GM12878 (cell line): ENCODE measurements at regions not wholly inside any gene's neighbourhood (a gene's known extent, or its start where the extent isn't known, plus 50 kb on each side); places are given as distances from the start of the nearest gene placed in this dataset.

Source experiments
- ATAC-seq: fragments of 200-7000 bp; cut with Tn5 transposase; 3 replicates; pipeline ENCODE4 v1.9.1; 2020; ENCODE audit warnings: mild to moderate bottlenecking, moderate library complexity
- BruUV-seq: library from RNA; stranded (reverse); fragments of 400-500 nt; replicated peaks from 2 replicates; lab custom pipeline; 2021; lab: Mats Ljungman, UMichigan
- CTCF ChIA-PET: fragments of 300-600 bp; sonication (Branson Sonifier 250); formaldehyde crosslinking; extraction: SDS; loops from one replicate; lab custom pipeline; 2021; ENCODE audit warnings: inconsistent platforms; lab: Yijun Ruan, JAX
- POLR2A ChIA-PET: fragments of 350-600 bp; formaldehyde crosslinking; extraction: SDS; loops from one replicate; lab custom pipeline; 2021; ENCODE audit warnings: inconsistent platforms; lab: Charles Lee
- RAD21 ChIA-PET: fragments of 300-600 bp; sonication (Branson Sonifier 250); formaldehyde crosslinking; loops from one replicate; lab custom pipeline; 2023; ENCODE audit warnings: antibody characterized with exemption; ENCODE audit not compliant: unreplicated experiment; lab: Charles Lee
- SMC1A ChIA-PET: fragments of 300-600 bp; sonication (Branson Sonifier 250); formaldehyde crosslinking; loops from one replicate; lab custom pipeline; 2023; ENCODE audit not compliant: unreplicated experiment, uncharacterized antibody; lab: Charles Lee
- DNase-seq: peaks from one replicate; pipeline ENCODE4 v3.0.0-alpha.2; 2011; ENCODE audit warnings: low read depth, low spot score
- FAIRE-seq: peaks from 3 replicates; lab custom pipeline; 2011; peaks lifted over from hg19 to GRCh38; lab: Jason Lieb, UNC
- H2AFZ ChIP-seq: 2 replicates; pipeline ENCODE4 v1.6.0; 2011; ENCODE audit warnings: low read depth, low read length, control low read depth; ENCODE audit not compliant: control insufficient read depth
- H3K27ac ChIP-seq: 2 replicates; pipeline ENCODE4 v1.5.1; 2011; ENCODE audit warnings: control low read depth; ENCODE audit not compliant: control insufficient read depth, insufficient read depth
- H3K27me3 ChIP-seq, 2 experiments: replicated peaks in 1 of 2; 2 replicates each; pipeline versions ENCODE4 v1.6.0 to v1.6.1; 2011; ENCODE audit warnings: low read length in 1 of 2; ENCODE audit not compliant: control insufficient read depth in 2 of 2, insufficient read depth in 2 of 2
- H3K36me3 ChIP-seq, 2 experiments: 2 replicates each; pipeline ENCODE4 v1.5.1; 2011; ENCODE audit warnings: low read length in 1 of 2; ENCODE audit not compliant: control insufficient read depth in 2 of 2, insufficient read depth in 2 of 2
- H3K4me1 ChIP-seq: 2 replicates; pipeline ENCODE4 v1.6.1; 2011; ENCODE audit warnings: mild to moderate bottlenecking, low read length, moderate library complexity, mixed read lengths; ENCODE audit not compliant: control insufficient read depth, insufficient read depth
- H3K4me2 ChIP-seq: 2 replicates; pipeline ENCODE4 v1.6.0; 2011; ENCODE audit warnings: control low read depth; ENCODE audit not compliant: control insufficient read depth, insufficient read depth
- H3K4me3 ChIP-seq: fragments of 200-600 bp; sonication (generic); 2 replicates; pipeline ENCODE4 v1.5.1; 2016
- H3K79me2 ChIP-seq: 2 replicates; pipeline ENCODE4 v1.6.0; 2011; ENCODE audit warnings: low read length; ENCODE audit not compliant: control insufficient read depth, insufficient read depth
- H3K9ac ChIP-seq: 2 replicates; pipeline ENCODE4 v1.8.0; 2011; ENCODE audit warnings: low read length, control low read depth, mixed read lengths; ENCODE audit not compliant: control insufficient read depth, insufficient read depth
- H3K9me3 ChIP-seq: replicated peaks from 3 replicates; pipeline ENCODE4 v1.5.1; 2011; ENCODE audit warnings: mild to moderate bottlenecking, low read length; ENCODE audit not compliant: control insufficient read depth, insufficient read depth
- H4K20me1 ChIP-seq: 2 replicates; pipeline ENCODE4 v1.6.0; 2011; ENCODE audit not compliant: control insufficient read depth, insufficient read depth
- ATF2 ChIP-seq: IDR thresholded peaks from 2 replicates; pipeline ENCODE4 v1.6.1; 2012; ENCODE audit warnings: low read length, inconsistent platforms
- EP300 ChIP-seq, 2 experiments: fragments of 150-350 bp in 1 of 2; IDR thresholded peaks; 2 replicates each; pipeline ENCODE4 v1.6.1; 2011 to 2012; ENCODE audit warnings: low read depth in 2 of 2, low read length in 2 of 2, borderline replicate concordance in 1 of 2, improper control_type of control experiment in 1 of 2, inconsistent platforms in 1 of 2; ENCODE audit not compliant: control insufficient read depth in 1 of 2
- ESRRA ChIP-seq: IDR thresholded peaks from 2 replicates; pipeline ENCODE4 v1.6.1; 2012; ENCODE audit warnings: mild to moderate bottlenecking, low read length, improper control_type of control experiment
- HDGF ChIP-seq: fragments of 450-650 bp; IDR thresholded peaks from 2 replicates; pipeline ENCODE4 v1.6.1; 2016; ENCODE audit warnings: antibody characterized with exemption
- HSF1 ChIP-seq: fragments of 150-350 bp; IDR thresholded peaks from 2 replicates; pipeline ENCODE4 v1.6.1; 2014; ENCODE audit warnings: mild to moderate bottlenecking, low read depth, low read length
- IKZF1 ChIP-seq: fragments of 450-650 bp; conservative IDR thresholded peaks from 2 replicates; pipeline ENCODE4 v1.6.1; 2017; ENCODE audit warnings: antibody characterized with exemption, mild to moderate bottlenecking
- IRF3 ChIP-seq: fragments of 450-650 bp; IDR thresholded peaks from 2 replicates; pipeline ENCODE4 v1.6.1; 2014; ENCODE audit warnings: mild to moderate bottlenecking
- LARP7 ChIP-seq: fragments of 450-650 bp; IDR thresholded peaks from 2 replicates; pipeline ENCODE4 v1.6.1; 2017; ENCODE audit warnings: mild to moderate bottlenecking
- MEF2A ChIP-seq: IDR thresholded peaks from 2 replicates; pipeline ENCODE4 v1.6.1; 2011; ENCODE audit warnings: low read depth, mild to moderate bottlenecking, low read length, moderate library complexity; ENCODE audit not compliant: insufficient read depth
- PBX3 ChIP-seq: IDR thresholded peaks from 2 replicates; pipeline ENCODE4 v1.6.1; 2011; ENCODE audit warnings: mild to moderate bottlenecking, low read depth, low read length, moderate library complexity; ENCODE audit not compliant: insufficient replicate concordance
- POLR2A ChIP-seq: IDR thresholded peaks from 2 replicates; pipeline ENCODE4 v1.6.1; 2011; ENCODE audit warnings: low read depth, mild to moderate bottlenecking, low read length
- POLR2AphosphoS2 ChIP-seq: IDR thresholded peaks from 2 replicates; pipeline ENCODE4 v1.6.1; 2011; ENCODE audit warnings: low read depth, mild to moderate bottlenecking, low read length, improper control_type of control experiment, moderate library complexity
- SKIL ChIP-seq: fragments of 450-650 bp; IDR thresholded peaks from 2 replicates; pipeline ENCODE4 v1.6.1; 2017; ENCODE audit warnings: mild to moderate bottlenecking, low read depth, inconsistent platforms; ENCODE audit not compliant: poor library complexity, severe bottlenecking
- SMARCA5 ChIP-seq: fragments of 450-650 bp; IDR thresholded peaks from 2 replicates; pipeline ENCODE4 v1.6.1; 2017; ENCODE audit warnings: mild to moderate bottlenecking
- SREBF1 ChIP-seq: IDR thresholded peaks from 2 replicates; pipeline ENCODE4 v1.6.1; 2012; ENCODE audit warnings: mild to moderate bottlenecking, low read length
- TAF1 ChIP-seq: IDR thresholded peaks from 2 replicates; pipeline ENCODE4 v1.6.1; 2011; ENCODE audit warnings: mild to moderate bottlenecking, low read depth, low read length, borderline replicate concordance
- ZNF24 ChIP-seq: fragments of 450-650 bp; IDR thresholded peaks from 2 replicates; pipeline ENCODE4 v1.6.1; 2017; ENCODE audit warnings: antibody characterized with exemption, mild to moderate bottlenecking
- WGBS: methylation state at CpG from one replicate; pipeline ENCODE4 v1.1.6; 2016; ENCODE audit warnings: low lambda C conversion rate; ENCODE audit not compliant: insufficient replicate concordance, insufficient coverage; ENCODE audit errors: missing lambda C conversion rate; 5-methylcytosine and 5-hydroxymethylcytosine counted together
- in situ Hi-C: fragments of 300-500 bp; cut with MboI; formaldehyde crosslinking; loops from 9 replicates; pipeline ENCODE4 v1.14.3; 2018; ENCODE audit warnings: mixed read lengths
- intact Hi-C: fragments of 100-400 bp; cut with micrococcal nuclease; formaldehyde crosslinking; loops from one replicate; pipeline ENCODE4 v1.14.2; 2022; ENCODE audit not compliant: unreplicated experiment

GRCh38 chr5:28780083-28780692 is 1741.8 kb upstream of the CDH9 start:
- H3K9me3 ChIP-seq: no peaks in the 10 kb centered on the region; the same call in 2 of the 3 replicates
- BruUV-seq: no TSS peak
- POLR2A ChIA-PET: no interaction called here
- H3K36me3 ChIP-seq: no peaks in the 10 kb centered on the region
- no peak overlapping the region for H3K4me3 ChIP-seq
- in situ Hi-C loops: no loop called here
- H3K27me3 ChIP-seq: no peaks in the 10 kb centered on the region
- FAIRE-seq: no peak
- H2AFZ ChIP-seq: no peak overlapping the region
- CTCF ChIA-PET: interaction anchor here (0.6 to 1.8 kb wide), 5 partner anchors 10 to 359 kb away, joined by 3 to 7 read pairs (median 3); no protein-coding TSS in a partner anchor
- no peak overlapping the region for H3K4me2 ChIP-seq
- no peaks in the 10 kb centered on the region for H3K4me1 ChIP-seq
- WGBS: 90% methylated on average over 1 of the region's 1 CpG
- DNase-seq: no peak
- intact Hi-C loops: no loop called here
- ATAC-seq: no peak
- SMC1A ChIA-PET: interaction anchor here (1.0 kb wide), 1 partner anchor 306 kb away, joined by 5 read pairs; no protein-coding TSS in a partner anchor
- H3K27ac ChIP-seq: no peak overlapping the region
- no peaks in the 10 kb centered on the region for H3K79me2 ChIP-seq
- H3K9ac ChIP-seq: no peak overlapping the region
- RAD21 ChIA-PET: no interaction called here
- H4K20me1 ChIP-seq: no peaks in the 10 kb centered on the region
- TF ChIP-seq LARP7: no peak
- no peak for TF ChIP-seq IRF3
- no peak for TF ChIP-seq MEF2A
- TF ChIP-seq EP300 (IDR thresholded peaks at IDR 0.05; ENCODE audit: borderline replicate concordance in 1 of 2, control insufficient read depth in 1 of 2, low read depth in 2 of 2, low read length in 2 of 2): no peak
- no peak for TF ChIP-seq HSF1
- no peak for TF ChIP-seq SREBF1
- TF ChIP-seq PBX3: no peak
- no peak for TF ChIP-seq IKZF1
- no peak for TF ChIP-seq POLR2AphosphoS2
- TF ChIP-seq SKIL: no peak
- no peak for TF ChIP-seq SMARCA5
- no peak for TF ChIP-seq HDGF
- TF ChIP-seq TAF1: no peak
- TF ChIP-seq POLR2A: no peak
- TF ChIP-seq ATF2: no peak
- TF ChIP-seq ZNF24: no peak
- TF ChIP-seq ESRRA: no peak
